WTC11 (cell line): ENCODE measurements at regions not wholly inside any gene's neighbourhood (a gene's known extent, or its start where the extent isn't known, plus 50 kb on each side); places are given as distances from the start of the nearest gene placed in this dataset.
A peak's percentile ranks its signal among the peaks of the same experiment; 100 is the strongest.

Experiments used
- ATAC-seq: fragments of 200-7000 bp; cut with Tn5 transposase; 2 replicates; pipeline ENCODE4 v1.10.0; 2021; ENCODE audit warnings: mild to moderate bottlenecking, moderate library complexity
- CTCF ChIA-PET: fragments of 300-600 bp; sonication (Branson Sonifier 250); formaldehyde crosslinking; loops from one replicate; lab custom pipeline; 2021; ENCODE audit warnings: antibody characterized with exemption; lab: Charles Lee
- POLR2A ChIA-PET: fragments of 350-600 bp; sonication (Branson Sonifier 250); formaldehyde crosslinking; loops from one replicate; lab custom pipeline; 2021; ENCODE audit warnings: antibody characterized with exemption; lab: Charles Lee
- DNase-seq: peaks from one replicate; pipeline ENCODE4 v3.0.0; 2021; ENCODE audit warnings: low spot score
- H3K27ac Mint-ChIP-seq: 2 replicates; pipeline ENCODE4 v1.8.0; 2021; ENCODE audit warnings: mixed read lengths
- H3K27me3 Mint-ChIP-seq: 2 replicates; pipeline ENCODE4 v1.8.0; 2021; ENCODE audit warnings: low read depth, mild to moderate bottlenecking, moderate library complexity, mixed read lengths
- H3K36me3 Mint-ChIP-seq: 2 replicates; pipeline ENCODE4 v1.8.0; 2021; ENCODE audit warnings: mixed read lengths
- H3K4me1 Mint-ChIP-seq: 2 replicates; pipeline ENCODE4 v1.8.0; 2022; ENCODE audit warnings: mixed read lengths
- H3K4me3 Mint-ChIP-seq: 2 replicates; pipeline ENCODE4 v1.8.0; 2021; ENCODE audit warnings: mild to moderate bottlenecking, moderate library complexity, mixed read lengths
- H3K9me3 Mint-ChIP-seq: 2 replicates; pipeline ENCODE4 v1.8.0; 2021; ENCODE audit warnings: mixed read lengths
- AR ChIP-seq: fragments of 250-450 bp; sonication (Bioruptor Pico); IDR thresholded peaks from 2 replicates; pipeline ENCODE4 v1.9.0; 2021; ENCODE audit warnings: mild to moderate bottlenecking
- ARID4B ChIP-seq: sonication (generic); formaldehyde crosslinking; IDR thresholded peaks from 2 replicates; pipeline ENCODE4 v1.8.0; 2023; ENCODE audit warnings: missing genetic modification reagents, mild to moderate bottlenecking, borderline replicate concordance
- ATF3 ChIP-seq: sonication (generic); formaldehyde crosslinking; conservative IDR thresholded peaks from 2 replicates; pipeline ENCODE4 v1.8.1; 2022; ENCODE audit warnings: mild to moderate bottlenecking, missing genetic modification reagents
- CREB1 ChIP-seq: sonication (generic); formaldehyde crosslinking; IDR thresholded peaks from 2 replicates; pipeline ENCODE4 v1.8.0; 2023; ENCODE audit warnings: mild to moderate bottlenecking, missing genetic modification reagents
- CREM ChIP-seq: sonication (generic); formaldehyde crosslinking; IDR thresholded peaks from 2 replicates; pipeline ENCODE4 v1.8.1; 2022; ENCODE audit warnings: mild to moderate bottlenecking, missing genetic modification reagents, moderate library complexity
- ELF4 ChIP-seq: sonication (generic); formaldehyde crosslinking; IDR thresholded peaks from 2 replicates; pipeline ENCODE4 v1.8.1; 2022; ENCODE audit warnings: low read depth, mild to moderate bottlenecking, moderate library complexity, missing genetic modification reagents
- ERG ChIP-seq: fragments of 250-450 bp; sonication (Bioruptor Pico); IDR thresholded peaks from 2 replicates; pipeline ENCODE4 v1.8.0; 2021; ENCODE audit warnings: mild to moderate bottlenecking
- KAT7 ChIP-seq: sonication (generic); formaldehyde crosslinking; IDR thresholded peaks from 2 replicates; pipeline ENCODE4 v1.8.1; 2023; ENCODE audit warnings: missing genetic modification reagents, mild to moderate bottlenecking, borderline replicate concordance
- NFE2L1 ChIP-seq: sonication (generic); formaldehyde crosslinking; IDR thresholded peaks from 2 replicates; pipeline ENCODE4 v1.8.1; 2023; ENCODE audit warnings: missing genetic modification reagents
- NFYB ChIP-seq: sonication (generic); formaldehyde crosslinking; conservative IDR thresholded peaks from 2 replicates; pipeline ENCODE4 v1.8.0; 2022; ENCODE audit warnings: low read depth, missing genetic modification reagents
- OVOL2 ChIP-seq: fragments of 250-450 bp; sonication (Bioruptor Pico); IDR thresholded peaks from 2 replicates; pipeline ENCODE4 v1.9.0; 2021; ENCODE audit warnings: mild to moderate bottlenecking, borderline replicate concordance
- STAT6 ChIP-seq: sonication (generic); formaldehyde crosslinking; conservative IDR thresholded peaks from 2 replicates; pipeline ENCODE4 v1.8.1; 2023; ENCODE audit warnings: mild to moderate bottlenecking, low read depth, missing genetic modification reagents, moderate library complexity
- TEAD4 ChIP-seq: sonication (generic); formaldehyde crosslinking; IDR thresholded peaks from 2 replicates; pipeline ENCODE4 v1.8.0; 2022; ENCODE audit warnings: mild to moderate bottlenecking, missing genetic modification reagents
- ZBTB21 ChIP-seq: sonication (generic); formaldehyde crosslinking; IDR thresholded peaks from 2 replicates; pipeline ENCODE4 v1.8.1; 2023; ENCODE audit warnings: mild to moderate bottlenecking, missing genetic modification reagents, borderline replicate concordance
- ZMAT4 ChIP-seq: fragments of 250-450 bp; sonication (Bioruptor Pico); IDR thresholded peaks from 2 replicates; pipeline ENCODE4 v1.9.0; 2021; ENCODE audit warnings: mild to moderate bottlenecking
- ZNF263 ChIP-seq: sonication (generic); formaldehyde crosslinking; IDR thresholded peaks from 2 replicates; pipeline ENCODE4 v1.8.1; 2022; ENCODE audit warnings: low read depth, mild to moderate bottlenecking, moderate library complexity, missing genetic modification reagents

GRCh38 chr7:86964973-86965726 lies 94.3 kb downstream of the ELAPOR2 start:
- no peak for DNase-seq
- H3K27ac Mint-ChIP-seq = peak overlapping the region; percentile 27; the same call in 1 of the 2 replicates

GRCh38 chr7:86963599-86964230 lies 95.7 kb downstream of the ELAPOR2 start:
- no peak overlapping the region for H3K4me3 Mint-ChIP-seq
- H3K27me3 Mint-ChIP-seq = no peaks in the 10 kb centered on the region
- H3K9me3 Mint-ChIP-seq = peaks cover 13% of the 10 kb centered on the region
- CTCF ChIA-PET = no interaction called here
- H3K27ac Mint-ChIP-seq = peak overlapping the region; percentile 3; the same call in 1 of the 2 replicates
- peaks cover 19% of the 10 kb centered on the region for H3K36me3 Mint-ChIP-seq
- ATAC-seq = peak; percentile 16; the same call in 1 of the 2 replicates
- H3K4me1 Mint-ChIP-seq = peaks cover 51% of the 10 kb centered on the region
- no peak for TF ChIP-seq ERG (CRISPR knock-in tag)
- no peak for TF ChIP-seq ATF3
- TF ChIP-seq NFE2L1 (CRISPR knock-in tag) = no peak
- TF ChIP-seq STAT6 = no peak
- POLR2A ChIA-PET = no interaction called here
- DNase-seq = no peak

More at GRCh38 chr7:86964973-86965726, 94.3 kb downstream of the ELAPOR2 start:
- Mint-ChIP-seq H3K36me3 (peaks cover 5% of the 10 kb centered on the region; the same call in 1 of the 2 replicates), H3K4me1 (peaks cover 55% of the 10 kb centered on the region), H3K4me3 (no peak overlapping the region), H3K9me3 (no peaks in the 10 kb centered on the region), H3K27me3 (no peaks in the 10 kb centered on the region)
- TF ChIP-seq ZNF263 (CRISPR knock-in tag) (no peak), OVOL2 (CRISPR knock-in tag) (no peak), KAT7 (CRISPR knock-in tag) (no peak), CREB1 (CRISPR knock-in tag) (no peak), ZMAT4 (CRISPR knock-in tag) (no peak), ELF4 (CRISPR knock-in tag) (no peak), ERG (CRISPR knock-in tag) (no peak), CREM (CRISPR knock-in tag) (no peak)
- ChIA-PET CTCF (interaction anchor here (1.0 kb wide), 1 partner anchor 15 kb away, joined by 4 read pairs; no protein-coding TSS in a partner anchor), POLR2A (interaction anchor here (0.7 kb wide), 1 partner anchor 14 kb away, joined by 3 read pairs; no protein-coding TSS in a partner anchor)
- ATAC-seq = peak; percentile 15; the same call in 1 of the 2 replicates

- Mint-ChIP-seq H3K4me3 (no peak overlapping the region), H3K27ac (no peak overlapping the region; the same call in 1 of the 2 replicates), H3K36me3 (peaks cover 19% of the 10 kb centered on the region), H3K9me3 (peaks cover 13% of the 10 kb centered on the region), H3K4me1 (peaks cover 42% of the 10 kb centered on the region), H3K27me3 (no peaks in the 10 kb centered on the region)
- POLR2A ChIA-PET = no interaction called here
- ATAC-seq (no peak), DNase-seq (no peak)
- CTCF ChIA-PET = no interaction called here
- no peak for TF ChIP-seq ZBTB21
- TF ChIP-seq AR (CRISPR knock-in tag) = no peak
- no peak for TF ChIP-seq ARID4B (CRISPR knock-in tag)
- TF ChIP-seq TEAD4 (CRISPR knock-in tag) = no peak
- TF ChIP-seq NFYB (CRISPR knock-in tag) = no peak
Measured at GRCh38 chr7:86962623-86963022, 96.8 kb downstream of the ELAPOR2 start.
